GM19468 (cell line): ENCODE measurements at regions not wholly inside any gene's neighbourhood (a gene's known extent, or its start where the extent isn't known, plus 50 kb on each side); places are given as distances from the start of the nearest gene placed in this dataset.

Source experiments
- ATAC-seq: cut with Tn5 transposase; IDR thresholded peaks from one replicate; pipeline ENCODE4 v1.9.1; 2021; ENCODE audit warnings: mild to moderate bottlenecking, moderate library complexity, moderate number of reproducible peaks; ENCODE audit not compliant: unreplicated experiment; ENCODE audit errors: extremely low read depth

DNA sequence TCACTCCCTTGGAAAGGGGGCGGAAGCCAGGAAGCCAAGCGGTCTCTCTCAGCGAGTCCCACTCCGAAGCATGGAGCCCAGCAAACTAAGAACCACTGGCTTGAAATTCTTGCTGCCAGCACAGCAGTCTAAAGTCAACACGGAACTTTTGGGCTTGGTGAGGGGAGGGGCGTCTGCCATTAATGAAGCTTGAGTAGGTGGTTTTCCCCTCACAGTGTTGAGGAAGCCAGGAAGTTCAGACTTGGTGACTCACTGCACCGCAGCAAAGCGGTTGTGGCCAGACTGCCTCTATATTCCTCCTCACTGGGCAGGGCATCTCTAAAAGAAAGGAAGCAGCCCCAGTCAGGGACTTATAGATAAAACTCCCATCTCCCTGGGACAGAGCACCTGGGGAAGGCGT lies 665.4 kb upstream of the CBLB start:
- no peak for ATAC-seq

DNA sequence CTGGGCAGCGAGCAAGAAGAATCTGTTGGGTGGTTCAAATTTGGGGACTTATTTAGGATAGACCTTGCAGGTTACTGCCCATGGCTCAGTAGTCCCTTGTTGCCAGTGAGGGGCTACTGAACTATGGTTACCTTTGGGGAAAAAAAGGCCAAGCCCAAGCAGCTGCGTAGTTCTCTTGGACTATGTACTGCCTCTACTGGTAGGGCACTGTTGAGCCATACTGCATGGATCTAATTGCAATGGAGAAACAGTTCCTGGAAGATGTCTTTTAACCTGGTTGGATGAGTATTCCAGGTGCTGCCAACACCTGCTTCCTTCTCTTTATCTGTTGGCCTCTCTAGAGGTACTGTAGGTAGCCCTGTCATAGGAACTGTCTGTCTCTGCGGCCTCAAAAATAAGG lies 671.9 kb upstream of the CBLB start:
- ATAC-seq, result no peak

GRCh38 chr3:106542101-106542769 lies 673.4 kb upstream of the CBLB start:
- no peak for ATAC-seq

- ATAC-seq, result no peak
Observed at GRCh38 chr3:106552351-106553043, 683.7 kb upstream of the CBLB start.

- ATAC-seq, result no peak
Observed at GRCh38 chr3:106560451-106560966, 691.7 kb upstream of the CBLB start.

GRCh38 chr3:106566277-106566676 lies 697.5 kb upstream of the CBLB start:
- no peak for ATAC-seq

- ATAC-seq, result no peak
Observed at GRCh38 chr3:106570426-106570825, 701.6 kb upstream of the CBLB start.

DNA sequence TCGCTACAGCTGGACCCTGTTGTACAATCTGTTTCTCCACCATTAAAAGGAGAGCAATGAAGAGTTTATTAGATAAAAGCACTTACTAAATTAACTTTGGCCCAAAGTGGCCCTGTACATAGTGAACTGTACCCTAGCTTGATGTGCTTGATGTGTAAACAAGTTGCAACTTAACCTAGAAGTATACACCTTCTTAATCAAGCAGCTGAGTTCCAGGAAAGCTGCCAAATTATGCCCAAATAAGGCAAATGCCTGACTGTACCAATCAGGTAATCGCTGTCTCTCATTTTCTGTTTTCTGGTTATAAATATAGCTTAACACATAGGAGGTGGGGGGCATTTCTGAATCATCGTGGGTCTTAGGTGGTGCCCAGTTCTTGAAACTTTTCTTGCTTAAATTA lies 704.8 kb upstream of the CBLB start:
- no peak for ATAC-seq

DNA sequence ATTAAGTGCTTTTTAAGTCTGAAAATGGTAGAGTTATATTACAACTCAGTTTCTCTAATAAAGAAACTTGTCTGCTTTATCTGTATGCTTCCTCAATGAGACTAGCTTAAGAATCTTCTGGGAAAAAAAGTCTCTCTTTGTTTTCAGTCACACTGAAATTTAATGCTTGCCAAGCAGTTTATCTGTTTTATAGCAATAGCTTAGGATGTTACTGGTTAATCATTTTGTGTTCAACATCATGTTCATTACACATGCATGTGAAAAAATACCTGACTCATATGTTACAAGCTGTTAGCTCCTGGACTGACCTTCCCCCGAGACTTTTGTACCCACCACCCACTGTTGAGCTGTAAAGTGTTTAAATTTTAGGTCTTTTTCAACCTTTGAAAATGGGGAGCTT lies 706.2 kb upstream of the CBLB start:
- no peak for ATAC-seq

- ATAC-seq, result no peak
Observed at GRCh38 chr3:106577241-106577640, 708.4 kb upstream of the CBLB start.

DNA sequence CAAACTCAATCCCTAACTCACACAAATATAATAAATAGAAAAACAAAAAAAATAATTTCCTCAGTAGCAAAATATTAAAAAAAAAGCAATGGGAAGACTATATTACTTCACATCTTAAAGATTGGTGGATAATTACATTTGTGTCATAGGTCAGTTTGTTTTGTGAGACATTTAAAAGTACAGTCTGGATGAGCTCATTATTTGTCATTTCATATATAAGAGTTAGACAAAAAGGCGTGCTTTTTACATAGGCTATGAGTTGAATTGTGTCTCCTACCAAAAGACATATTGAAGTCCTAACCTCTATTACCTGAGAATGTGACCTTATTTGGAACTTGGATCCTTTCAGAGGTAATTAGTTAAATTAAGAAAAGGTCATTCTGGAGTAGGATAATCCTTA lies 710.1 kb upstream of the CBLB start:
- no peak for ATAC-seq

GRCh38 chr3:106582151-106582550 lies 713.3 kb upstream of the CBLB start:
- no peak for ATAC-seq

GRCh38 chr3:106587551-106587950 lies 718.7 kb upstream of the CBLB start:
- no peak for ATAC-seq

GRCh38 chr3:106588739-106589138 lies 719.9 kb upstream of the CBLB start:
- no peak for ATAC-seq

- ATAC-seq, result no peak
Observed at GRCh38 chr3:106589311-106589942, 720.6 kb upstream of the CBLB start.

DNA sequence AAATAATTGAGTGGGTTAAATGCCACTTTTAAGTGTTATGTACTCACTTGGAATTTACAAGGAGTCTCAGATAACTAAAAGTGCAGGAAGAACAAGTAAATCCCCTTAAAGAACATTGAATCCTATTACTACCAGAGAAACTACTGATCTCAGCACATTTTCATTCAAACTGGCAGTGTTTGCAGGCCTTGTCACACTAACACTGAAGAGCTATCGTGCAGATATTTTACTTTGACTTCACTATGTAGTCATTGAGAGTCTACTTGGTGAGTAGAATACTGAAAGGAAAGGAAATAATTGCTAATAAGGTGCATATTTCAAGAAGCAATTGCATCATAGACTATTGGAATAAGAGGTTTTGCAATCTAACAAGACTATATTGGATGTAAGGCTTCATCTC lies 721.4 kb upstream of the CBLB start:
- ATAC-seq, result no peak

- ATAC-seq, result no peak
Observed at GRCh38 chr3:106593381-106593780, 724.6 kb upstream of the CBLB start.

DNA sequence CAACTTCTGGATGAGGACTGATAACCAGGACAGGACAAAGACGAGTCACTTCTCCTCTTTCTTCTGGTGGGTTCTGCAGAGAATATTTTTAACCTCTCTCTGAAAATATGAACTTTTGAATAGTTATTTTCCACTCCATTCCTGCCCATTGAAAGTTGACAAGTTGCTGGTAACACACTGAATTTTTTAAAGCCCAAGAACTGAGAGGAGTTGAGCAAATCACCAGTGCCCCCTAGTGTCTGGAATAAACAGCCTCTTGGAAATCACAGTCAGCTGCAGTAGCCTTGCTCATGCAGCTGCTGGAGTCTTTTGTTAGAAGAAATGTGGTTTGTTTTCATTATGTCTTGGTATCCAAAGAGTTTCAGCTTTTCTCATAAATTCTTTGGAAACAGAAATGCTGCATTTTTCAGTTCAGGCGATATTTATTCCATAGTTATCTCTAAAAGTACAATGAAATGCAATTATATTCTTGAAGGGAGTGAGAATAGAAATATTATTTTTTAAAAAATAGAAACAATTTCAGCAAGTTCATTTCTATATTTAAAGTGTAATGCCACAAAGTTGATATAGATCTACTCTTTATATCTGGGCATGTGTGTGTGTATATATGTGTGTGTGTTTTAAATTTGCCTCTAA lies 741.0 kb upstream of the CBLB start:
- ATAC-seq, result no peak

DNA sequence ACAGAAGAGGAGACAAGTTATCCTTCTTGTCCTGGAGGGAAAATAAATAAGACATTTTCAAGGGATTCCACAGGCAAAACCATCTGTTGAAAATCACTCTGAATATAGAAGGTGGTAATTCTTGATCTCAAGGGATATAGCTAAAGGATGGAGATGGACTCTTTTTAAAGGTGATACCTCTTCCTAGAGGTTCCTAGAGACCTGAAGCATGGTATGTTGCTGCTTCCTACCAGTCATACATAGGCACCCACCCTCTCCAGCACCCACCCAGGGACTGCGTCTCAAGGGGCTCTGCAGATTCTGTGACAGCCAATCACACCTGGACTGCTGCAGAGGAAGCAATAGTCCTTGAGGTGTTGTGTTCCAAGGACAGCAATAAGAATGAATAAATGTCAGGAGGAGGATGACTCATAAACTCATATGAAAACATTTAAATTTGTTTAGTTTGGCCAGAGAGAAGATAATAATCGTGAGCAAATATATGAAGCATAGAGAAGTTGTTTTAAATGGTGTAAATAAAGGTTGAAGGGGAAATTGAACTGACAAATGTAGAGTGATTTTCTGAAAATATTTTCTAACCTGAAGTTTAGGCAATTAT lies 741.6 kb upstream of the CBLB start:
- no peak for ATAC-seq

DNA sequence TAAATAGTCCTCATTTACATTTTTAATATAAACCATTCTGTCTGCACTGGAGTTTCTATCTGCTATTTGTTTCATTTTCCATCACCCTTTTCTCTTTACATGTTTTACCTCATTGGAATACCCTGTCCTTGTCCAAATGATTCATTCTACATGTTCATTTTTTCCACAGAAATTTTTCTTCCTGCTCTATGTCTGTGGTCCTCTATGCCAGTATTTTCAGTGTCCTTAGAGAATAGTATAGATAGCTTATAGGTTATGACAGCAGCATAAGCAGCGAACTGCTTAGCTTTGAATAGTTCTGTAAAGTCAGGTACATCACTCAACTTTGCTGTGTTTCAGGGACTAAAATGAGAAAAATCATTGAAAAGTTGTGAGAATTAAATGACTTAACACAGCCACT lies 742.3 kb upstream of the CBLB start:
- ATAC-seq, result no peak

GRCh38 chr3:106611841-106612240 lies 743.0 kb upstream of the CBLB start:
- no peak for ATAC-seq
